H1 (cell line): ENCODE measurements at regions not wholly inside any gene's neighbourhood (a gene's known extent, or its start where the extent isn't known, plus 50 kb on each side); places are given as distances from the start of the nearest gene placed in this dataset.

Experiments used
- EP300 ChIP-seq, 2 experiments: IDR thresholded peaks; 1 replicate in 1 of 2; 2 replicates in 1 of 2; pipeline ENCODE4 v1.6.1; 2011 to 2012; ENCODE audit warnings: low read depth in 2 of 2, low read length in 2 of 2, mild to moderate bottlenecking in 2 of 2, borderline replicate concordance in 1 of 2, inconsistent platforms in 1 of 2, moderate library complexity in 1 of 2
- SP2 ChIP-seq: IDR thresholded peaks from 2 replicates; pipeline ENCODE4 v1.6.1; 2012; ENCODE audit warnings: mild to moderate bottlenecking, low read length, inconsistent platforms
- SUZ12 ChIP-seq: fragments of 200-600 bp; sonication (generic); IDR thresholded peaks from 2 replicates; pipeline ENCODE4 v1.6.1; 2012; ENCODE audit warnings: mild to moderate bottlenecking, inconsistent platforms, low read length, moderate library complexity, mixed read lengths
- TF ChIP-seq, protein P1 (sequence below), 3 experiments: IDR thresholded peaks; 1 replicate in 2 of 3; 2 replicates in 1 of 3; pipeline versions ENCODE4 v1.5.1 to v1.6.1; 2011; ENCODE audit warnings: low read length in 3 of 3, mild to moderate bottlenecking in 3 of 3, inconsistent platforms in 2 of 3, low read depth in 1 of 3, moderate library complexity in 1 of 3; ENCODE audit not compliant: insufficient read depth in 1 of 3; ENCODE audit errors: control extremely low read depth in 1 of 3

DNA sequence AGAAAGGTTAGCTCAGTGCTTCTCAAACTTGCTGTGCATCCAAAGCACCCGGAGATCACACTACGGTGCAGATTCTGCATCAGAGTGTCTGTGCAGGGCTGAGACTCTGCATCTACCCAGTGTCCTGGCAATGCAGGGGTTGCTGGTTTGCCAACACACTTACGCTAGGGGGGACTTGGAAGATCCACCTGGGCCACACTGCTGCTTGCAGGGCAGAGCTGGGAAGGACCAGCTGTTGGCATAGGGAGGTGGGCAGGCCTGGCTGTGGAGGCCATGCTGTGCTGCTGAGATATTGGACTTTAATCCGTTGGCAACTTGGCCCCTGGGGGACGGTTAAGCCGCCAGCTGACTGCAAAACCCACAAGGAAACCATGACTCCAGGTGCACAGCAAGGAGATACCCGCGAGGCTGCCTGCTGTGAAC lies 397.6 kb upstream of the HS6ST1 start (continued):
- TF ChIP-seq, protein P1, sequence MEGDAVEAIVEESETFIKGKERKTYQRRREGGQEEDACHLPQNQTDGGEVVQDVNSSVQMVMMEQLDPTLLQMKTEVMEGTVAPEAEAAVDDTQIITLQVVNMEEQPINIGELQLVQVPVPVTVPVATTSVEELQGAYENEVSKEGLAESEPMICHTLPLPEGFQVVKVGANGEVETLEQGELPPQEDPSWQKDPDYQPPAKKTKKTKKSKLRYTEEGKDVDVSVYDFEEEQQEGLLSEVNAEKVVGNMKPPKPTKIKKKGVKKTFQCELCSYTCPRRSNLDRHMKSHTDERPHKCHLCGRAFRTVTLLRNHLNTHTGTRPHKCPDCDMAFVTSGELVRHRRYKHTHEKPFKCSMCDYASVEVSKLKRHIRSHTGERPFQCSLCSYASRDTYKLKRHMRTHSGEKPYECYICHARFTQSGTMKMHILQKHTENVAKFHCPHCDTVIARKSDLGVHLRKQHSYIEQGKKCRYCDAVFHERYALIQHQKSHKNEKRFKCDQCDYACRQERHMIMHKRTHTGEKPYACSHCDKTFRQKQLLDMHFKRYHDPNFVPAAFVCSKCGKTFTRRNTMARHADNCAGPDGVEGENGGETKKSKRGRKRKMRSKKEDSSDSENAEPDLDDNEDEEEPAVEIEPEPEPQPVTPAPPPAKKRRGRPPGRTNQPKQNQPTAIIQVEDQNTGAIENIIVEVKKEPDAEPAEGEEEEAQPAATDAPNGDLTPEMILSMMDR (IDR thresholded peaks at IDR 0.05; ENCODE audit: control extremely low read depth in 1 of 3, insufficient read depth in 1 of 3, low read depth in 1 of 3, low read length in 3 of 3), result no peak
- TF ChIP-seq EP300 (IDR thresholded peaks at IDR 0.05; ENCODE audit: borderline replicate concordance in 1 of 2, low read depth in 2 of 2, low read length in 2 of 2) (no peak), SP2 (no peak), SUZ12 (no peak)
